Osteocyte (in vitro differentiated cells): ENCODE measurements at regions not wholly inside any gene's neighbourhood (a gene's known extent, or its start where the extent isn't known, plus 50 kb on each side); places are given as distances from the start of the nearest gene placed in this dataset.

ENCODE experiments used
- DNase-seq: peaks from one replicate; pipeline ENCODE4 v3.0.0; 2021; ENCODE audit warnings: mixed read lengths; ENCODE audit not compliant: unreplicated experiment; ENCODE audit errors: extremely low spot score
- H3K27ac Mint-ChIP-seq: one replicate; pipeline ENCODE4 v1.8.0; 2021; ENCODE audit warnings: mild to moderate bottlenecking, mixed read lengths; ENCODE audit not compliant: unreplicated experiment
- H3K27me3 Mint-ChIP-seq: one replicate; pipeline ENCODE4 v1.8.0; 2021; ENCODE audit warnings: mixed read lengths; ENCODE audit not compliant: unreplicated experiment
- H3K36me3 Mint-ChIP-seq: one replicate; pipeline ENCODE4 v1.8.0; 2021; ENCODE audit warnings: mixed read lengths; ENCODE audit not compliant: unreplicated experiment
- H3K4me1 Mint-ChIP-seq: one replicate; pipeline ENCODE4 v1.8.0; 2021; ENCODE audit warnings: mixed read lengths; ENCODE audit not compliant: unreplicated experiment
- H3K4me3 Mint-ChIP-seq: one replicate; pipeline ENCODE4 v1.8.0; 2021; ENCODE audit warnings: mild to moderate bottlenecking, moderate library complexity, mixed read lengths; ENCODE audit not compliant: unreplicated experiment
- H3K9me3 Mint-ChIP-seq: one replicate; pipeline ENCODE4 v1.8.0; 2021; ENCODE audit warnings: mixed read lengths; ENCODE audit not compliant: unreplicated experiment
- CTCF ChIP-seq: fragments of 200-600 bp; sonication (generic); IDR thresholded peaks from 2 replicates; pipeline ENCODE4 v1.5.0; 2021; ENCODE audit warnings: antibody characterized with exemption, mild to moderate bottlenecking, moderate library complexity

GRCh38 chr1:30545365-30545764 lies 178.0 kb downstream of the MATN1 start:
- H3K4me3 Mint-ChIP-seq: no peak overlapping the region
- H3K9me3 Mint-ChIP-seq: no peaks in the 10 kb centered on the region
- H3K27me3 Mint-ChIP-seq: peaks cover 2% of the 10 kb centered on the region
- DNase-seq: no peak
- no peaks in the 10 kb centered on the region for H3K36me3 Mint-ChIP-seq
- no peaks in the 10 kb centered on the region for H3K4me1 Mint-ChIP-seq
- no peak overlapping the region for H3K27ac Mint-ChIP-seq
- TF ChIP-seq CTCF: no peak

- Mint-ChIP-seq H3K9me3 (no peaks in the 10 kb centered on the region), H3K4me1 (no peaks in the 10 kb centered on the region), H3K36me3 (no peaks in the 10 kb centered on the region), H3K4me3 (no peak overlapping the region), H3K27me3 (peaks cover 2% of the 10 kb centered on the region), H3K27ac (no peak overlapping the region)
- DNase-seq: no peak
- TF ChIP-seq CTCF: no peak
These were observed 181.5 kb downstream of the MATN1 start for GRCh38 chr1:30541721-30542485.

GRCh38 chr1:30540611-30541192 lies 182.7 kb downstream of the MATN1 start:
- TF ChIP-seq CTCF: no peak
- Mint-ChIP-seq H3K9me3 (no peaks in the 10 kb centered on the region), H3K27me3 (no peaks in the 10 kb centered on the region), H3K27ac (no peak overlapping the region), H3K4me3 (no peak overlapping the region), H3K36me3 (no peaks in the 10 kb centered on the region), H3K4me1 (no peaks in the 10 kb centered on the region)
- peak; percentile 73 for DNase-seq

- no peaks in the 10 kb centered on the region for H3K9me3 Mint-ChIP-seq
- H3K36me3 Mint-ChIP-seq: no peaks in the 10 kb centered on the region
- H3K4me3 Mint-ChIP-seq: no peak overlapping the region
- H3K4me1 Mint-ChIP-seq: no peaks in the 10 kb centered on the region
- DNase-seq: peak; percentile 75
- H3K27ac Mint-ChIP-seq: no peak overlapping the region
- H3K27me3 Mint-ChIP-seq: no peaks in the 10 kb centered on the region
- no peak for TF ChIP-seq CTCF
These were observed 183.5 kb downstream of the MATN1 start for GRCh38 chr1:30539884-30540283.

- Mint-ChIP-seq H3K36me3 (no peaks in the 10 kb centered on the region), H3K4me3 (no peak overlapping the region), H3K9me3 (no peaks in the 10 kb centered on the region), H3K4me1 (no peaks in the 10 kb centered on the region), H3K27ac (no peak overlapping the region), H3K27me3 (no peaks in the 10 kb centered on the region)
- peak; percentile 76 for DNase-seq
- TF ChIP-seq CTCF: no peak
These were observed 184.2 kb downstream of the MATN1 start for GRCh38 chr1:30538993-30539867.
